H1 (cell line): ENCODE measurements at regions not wholly inside any gene's neighbourhood (a gene's known extent, or its start where the extent isn't known, plus 50 kb on each side); places are given as distances from the start of the nearest gene placed in this dataset.

Experiments used
- CTCF ChIA-PET: fragments of 300-600 bp; sonication (Branson Sonifier 250); formaldehyde crosslinking; loops from one replicate; lab custom pipeline; 2021; ENCODE audit not compliant: partially characterized antibody; lab: Charles Lee
- POLR2A ChIA-PET: fragments of 300-600 bp; sonication (Branson Sonifier 250); formaldehyde crosslinking; loops from one replicate; lab custom pipeline; 2021; ENCODE audit warnings: inconsistent platforms; ENCODE audit not compliant: partially characterized antibody; lab: Charles Lee
- DNase-seq, 2 experiments: peaks; one replicate each; pipeline versions ENCODE4 v3.0.0 to v3.0.0-alpha.2; 2010 to 2022; ENCODE audit warnings: low spot score in 2 of 2, low read depth in 1 of 2, mixed read lengths in 1 of 2
- FAIRE-seq: peaks from 2 replicates; lab custom pipeline; 2011; peaks lifted over from hg19 to GRCh38; lab: Jason Lieb, UNC
- H2AFZ ChIP-seq: 2 replicates; pipeline ENCODE4 v1.8.1; 2012; ENCODE audit warnings: low read length, inconsistent platforms
- H2AK5ac ChIP-seq: 2 replicates; pipeline ENCODE4 v1.6.1; 2013; ENCODE audit warnings: low read depth, low read length
- H2BK120ac ChIP-seq: replicated peaks from 2 replicates; pipeline ENCODE3; 2013; ENCODE audit warnings: low read depth, low read length, inconsistent platforms
- H2BK12ac ChIP-seq: 2 replicates; pipeline ENCODE4 v1.6.1; 2013; ENCODE audit warnings: low read depth, low read length
- H2BK15ac ChIP-seq: 2 replicates; pipeline ENCODE4 v1.6.1; 2013; ENCODE audit warnings: low read length
- H2BK20ac ChIP-seq: 2 replicates; pipeline ENCODE4 v1.6.1; 2013; ENCODE audit warnings: low read length
- H2BK5ac ChIP-seq: 2 replicates; pipeline ENCODE4 v1.6.1; 2013; ENCODE audit warnings: low read depth, low read length
- H3K14ac ChIP-seq: 2 replicates; pipeline ENCODE4 v1.6.1; 2013; ENCODE audit warnings: inconsistent platforms; ENCODE audit not compliant: insufficient read length
- H3K18ac ChIP-seq: 2 replicates; pipeline ENCODE4 v1.6.1; 2013; ENCODE audit warnings: low read length; ENCODE audit errors: extremely low read depth
- H3K23ac ChIP-seq: 2 replicates; pipeline ENCODE4 v1.6.1; 2013; ENCODE audit warnings: inconsistent platforms; ENCODE audit not compliant: insufficient read length
- H3K23me2 ChIP-seq: 2 replicates; pipeline ENCODE4 v1.6.1; 2013; ENCODE audit warnings: low read depth, low read length
- H3K27ac ChIP-seq: 2 replicates; pipeline ENCODE4 v1.6.1; 2011; ENCODE audit warnings: low read depth, low read length, inconsistent platforms
- H3K27me3 ChIP-seq, 4 experiments: replicated peaks in 1 of 4; 1 replicate in 1 of 4; 2 replicates in 3 of 4; pipeline versions ENCODE4 v1.6.1 to v1.8.1; 2011 to 2013; ENCODE audit warnings: low read length in 3 of 4, mild to moderate bottlenecking in 3 of 4, inconsistent platforms in 2 of 4, mixed read lengths in 2 of 4, moderate library complexity in 1 of 4; ENCODE audit not compliant: control insufficient read depth in 3 of 4, insufficient read depth in 3 of 4; ENCODE audit errors: extremely low read depth in 1 of 4
- H3K36me3 ChIP-seq, 4 experiments: 2 replicates each; pipeline versions ENCODE4 v1.6.1 to v1.8.1; 2011 to 2013; ENCODE audit warnings: mild to moderate bottlenecking in 4 of 4, low read length in 3 of 4, moderate library complexity in 2 of 4, control low read depth in 1 of 4, inconsistent platforms in 1 of 4; ENCODE audit not compliant: insufficient read depth in 4 of 4, control insufficient read depth in 2 of 4
- H3K4ac ChIP-seq: replicated peaks from 2 replicates; pipeline ENCODE3; 2013; ENCODE audit warnings: low read length, low read depth, mixed read lengths, inconsistent platforms; ENCODE audit not compliant: insufficient read length
- H3K4me1 ChIP-seq, 4 experiments: replicated peaks in 1 of 4; 1 replicate in 1 of 4; 2 replicates in 3 of 4; pipeline versions ENCODE4 v1.6.1 to v1.8.1; 2011 to 2013; ENCODE audit warnings: low read length in 3 of 4, inconsistent platforms in 2 of 4, mixed read lengths in 1 of 4; ENCODE audit not compliant: insufficient read depth in 4 of 4, control insufficient read depth in 3 of 4
- H3K4me2 ChIP-seq, 2 experiments: 2 replicates each; pipeline versions ENCODE4 v1.6.1 to v1.8.1; 2011 to 2013; ENCODE audit warnings: low read depth in 2 of 2, low read length in 2 of 2, control low read depth in 1 of 2, inconsistent platforms in 1 of 2, mild to moderate bottlenecking in 1 of 2; ENCODE audit not compliant: insufficient read depth in 1 of 2
- H3K4me3 ChIP-seq, 4 experiments: fragments of 200-600, 300-600 bp in 1 of 4; sonication (generic), shearing (Covaris generic), sonication (Bioruptor Twin) in 1 of 4; 2 replicates each; pipeline versions ENCODE4 v1.5.1 to v1.8.1; 2011 to 2016; ENCODE audit warnings: low read length in 4 of 4, low read depth in 3 of 4, control low read depth in 2 of 4, inconsistent platforms in 2 of 4, mild to moderate bottlenecking in 2 of 4, mixed read lengths in 1 of 4, moderate library complexity in 1 of 4; ENCODE audit not compliant: insufficient read depth in 2 of 4; ENCODE audit errors: extremely low read depth in 1 of 4
- H3K56ac ChIP-seq: replicated peaks from 2 replicates; pipeline ENCODE3; 2013; ENCODE audit warnings: low read depth, mild to moderate bottlenecking, mixed read lengths, low read length, inconsistent platforms; ENCODE audit not compliant: insufficient read length
- H3K79me1 ChIP-seq: 2 replicates; pipeline ENCODE4 v1.6.1; 2013; ENCODE audit warnings: low read depth, low read length, control low read depth
- H3K79me2 ChIP-seq, 2 experiments: 2 replicates each; pipeline versions ENCODE4 v1.6.1 to v1.8.1; 2012 to 2013; ENCODE audit warnings: low read length in 2 of 2, mild to moderate bottlenecking in 2 of 2, inconsistent platforms in 1 of 2; ENCODE audit not compliant: insufficient read depth in 2 of 2, control insufficient read depth in 1 of 2
- H3K9ac ChIP-seq, 4 experiments: replicated peaks in 1 of 4; 1 replicate in 1 of 4; 2 replicates in 3 of 4; pipeline versions ENCODE4 v1.6.1 to v1.8.1; 2011 to 2013; ENCODE audit warnings: low read depth in 3 of 4, low read length in 3 of 4, control low read depth in 2 of 4, mild to moderate bottlenecking in 2 of 4, moderate library complexity in 2 of 4, inconsistent platforms in 1 of 4; ENCODE audit errors: extremely low read depth in 1 of 4
- H3K9me3 ChIP-seq, 2 experiments: 2 replicates each; pipeline versions ENCODE4 v1.6.1 to v1.8.1; 2012 to 2013; ENCODE audit warnings: mild to moderate bottlenecking in 2 of 2, moderate library complexity in 2 of 2, control low read depth in 1 of 2, inconsistent platforms in 1 of 2, low read depth in 1 of 2, low read length in 1 of 2, mixed read lengths in 1 of 2; ENCODE audit not compliant: insufficient read depth in 2 of 2
- H4K20me1 ChIP-seq, 2 experiments: replicated peaks in 1 of 2; 2 replicates each; pipeline versions ENCODE3 to v1.8.1; 2011 to 2013; ENCODE audit warnings: inconsistent platforms in 2 of 2, low read length in 2 of 2, mild to moderate bottlenecking in 1 of 2; ENCODE audit not compliant: insufficient read depth in 2 of 2, control insufficient read depth in 1 of 2
- H4K5ac ChIP-seq: 2 replicates; pipeline ENCODE4 v1.6.1; 2013; ENCODE audit warnings: low read length, low read depth, mixed read lengths, inconsistent platforms; ENCODE audit not compliant: insufficient read length
- H4K8ac ChIP-seq: 2 replicates; pipeline ENCODE4 v1.8.0; 2013; ENCODE audit warnings: mild to moderate bottlenecking, moderate library complexity, low read length, inconsistent platforms; ENCODE audit not compliant: insufficient read depth; ENCODE audit errors: extremely low read depth
- H4K91ac ChIP-seq: replicated peaks from 2 replicates; pipeline ENCODE3; 2013; ENCODE audit warnings: low read length, mixed read lengths, inconsistent platforms; ENCODE audit not compliant: insufficient read length
- SP2 ChIP-seq: IDR thresholded peaks from 2 replicates; pipeline ENCODE4 v1.6.1; 2012; ENCODE audit warnings: mild to moderate bottlenecking, low read length, inconsistent platforms
- TAF7 ChIP-seq: optimal IDR thresholded peaks from 2 replicates; pipeline ENCODE3; 2011; ENCODE audit warnings: low read depth, mild to moderate bottlenecking, inconsistent platforms, low read length, moderate library complexity, borderline replicate concordance
- WGBS, 2 experiments: shearing (Covaris generic) in 1 of 2; methylation state at CpG; one replicate each; pipeline versions ENCODE4 v1.1.6 to v1.1.7; 2013 to 2015; ENCODE audit warnings: low lambda C conversion rate in 2 of 2, mixed read lengths in 2 of 2, inconsistent platforms in 1 of 2, low coverage in 1 of 2, missing lambda C conversion rate in 1 of 2; ENCODE audit not compliant: insufficient replicate concordance in 2 of 2, insufficient coverage in 1 of 2, insufficient read length in 1 of 2; ENCODE audit errors: extremely low coverage in 1 of 2, missing lambda C conversion rate in 1 of 2; 5-methylcytosine and 5-hydroxymethylcytosine counted together

GRCh38 chr2:19744456-19745199, 157.2 kb downstream of the TTC32 start:
- no peak overlapping the region for H3K4me3 ChIP-seq
- H3K9ac ChIP-seq = no peak overlapping the region
- H2BK15ac ChIP-seq = no peak overlapping the region
- no peaks in the 10 kb centered on the region for H3K9me3 ChIP-seq
- H3K14ac ChIP-seq = no peak overlapping the region
- no peak overlapping the region for H3K27ac ChIP-seq
- no peak overlapping the region for H2AFZ ChIP-seq
- peaks cover 2% of the 10 kb centered on the region; the same call in 1 of the 2 replicates for H3K23me2 ChIP-seq
- DNase-seq = no peak
- no peak overlapping the region for H3K56ac ChIP-seq
- H2BK5ac ChIP-seq = no peak overlapping the region
- no peak overlapping the region for H2BK20ac ChIP-seq
- no peak overlapping the region for H3K4ac ChIP-seq
- no peak overlapping the region for H3K4me2 ChIP-seq
- FAIRE-seq = no peak
- WGBS, 2 experiments = 87% methylated on average over 8 of the region's 8 CpGs; no CpG with 5 or more reads in 1 of the 2 experiments
- no peak overlapping the region for H2AK5ac ChIP-seq
- POLR2A ChIA-PET = interaction anchor here (0.6 kb wide), 1 partner anchor 468 kb away, joined by 3 read pairs; no protein-coding TSS in a partner anchor
- H3K36me3 ChIP-seq = no peaks in the 10 kb centered on the region
- H4K8ac ChIP-seq = no peak overlapping the region
- no peak overlapping the region for H4K91ac ChIP-seq
- no peak overlapping the region for H3K18ac ChIP-seq
- H4K20me1 ChIP-seq = no peaks in the 10 kb centered on the region
- H3K27me3 ChIP-seq = no peaks in the 10 kb centered on the region
- H3K79me2 ChIP-seq = no peaks in the 10 kb centered on the region
- H3K23ac ChIP-seq = no peak overlapping the region
- no peak overlapping the region for H2BK120ac ChIP-seq
- H3K4me1 ChIP-seq = no peaks in the 10 kb centered on the region
- CTCF ChIA-PET = interaction anchor here (0.8 to 6.8 kb wide), 9 partner anchors 7 to 379 kb away, joined by 3 to 55 read pairs (median 4); no protein-coding TSS in a partner anchor
- H3K79me1 ChIP-seq = no peaks in the 10 kb centered on the region
- no peak overlapping the region for H4K5ac ChIP-seq
- no peak overlapping the region for H2BK12ac ChIP-seq
- no peak for TF ChIP-seq SP2
- no peak for TF ChIP-seq TAF7
